IPS-18a (cell line): ENCODE measurements at regions not wholly inside any gene's neighbourhood (a gene's known extent, or its start where the extent isn't known, plus 50 kb on each side); places are given as distances from the start of the nearest gene placed in this dataset.
"Not testable (repeated sequence)": the region's sequence is repeated elsewhere in the genome, so short reads cannot be mapped to it uniquely, and the experiment has no call there.

Source experiments
- H3K27ac ChIP-seq: one replicate; pipeline ENCODE4 v1.5.1; 2013; ENCODE audit warnings: low read length
- H3K27me3 ChIP-seq: one replicate; pipeline ENCODE4 v1.6.1; 2013; ENCODE audit warnings: mild to moderate bottlenecking, low read length; ENCODE audit not compliant: control insufficient read depth, insufficient read depth
- H3K36me3 ChIP-seq: one replicate; pipeline ENCODE4 v1.6.1; 2013; ENCODE audit warnings: low read depth, low read length; ENCODE audit not compliant: control insufficient read depth
- H3K4me1 ChIP-seq: one replicate; pipeline ENCODE4 v1.6.1; 2013; ENCODE audit warnings: low read depth, low read length; ENCODE audit not compliant: control insufficient read depth
- H3K4me3 ChIP-seq: one replicate; pipeline ENCODE4 v1.5.1; 2013; ENCODE audit warnings: low read length
- H3K9ac ChIP-seq: one replicate; pipeline ENCODE4 v1.6.1; 2013; ENCODE audit warnings: mild to moderate bottlenecking, low read length, moderate library complexity
- H3K9me3 ChIP-seq: one replicate; pipeline ENCODE4 v1.6.1; 2013; ENCODE audit warnings: low read depth, low read length; ENCODE audit not compliant: control insufficient read depth

DNA sequence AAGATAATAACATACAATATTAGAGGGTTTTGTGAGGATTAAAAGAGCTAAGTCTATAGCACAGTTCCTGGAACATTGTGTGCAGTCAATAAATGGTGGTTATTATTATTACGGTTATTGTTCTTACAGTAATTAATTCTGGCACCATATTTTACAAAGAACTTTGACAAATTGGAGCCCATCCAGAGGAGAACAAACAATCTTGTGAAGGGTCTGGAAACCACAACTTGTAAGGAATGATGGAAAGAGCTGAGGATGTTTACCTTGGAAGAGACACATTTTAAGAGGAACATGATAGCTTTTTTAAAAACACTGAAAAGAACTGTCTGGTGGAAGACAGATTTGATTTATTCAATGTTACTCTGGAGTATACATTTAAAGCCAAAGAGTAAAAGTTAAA lies 150.5 kb upstream of the KRR1 start:
- Histone ChIP-seq H3K9me3 (no peaks in the 10 kb centered on the region), H3K36me3 (no peaks in the 10 kb centered on the region), H3K4me3 (no peak overlapping the region), H3K27me3 (no peaks in the 10 kb centered on the region), H3K9ac (no peak overlapping the region), H3K27ac (no peak overlapping the region), H3K4me1 (peaks cover 8% of the 10 kb centered on the region)

DNA sequence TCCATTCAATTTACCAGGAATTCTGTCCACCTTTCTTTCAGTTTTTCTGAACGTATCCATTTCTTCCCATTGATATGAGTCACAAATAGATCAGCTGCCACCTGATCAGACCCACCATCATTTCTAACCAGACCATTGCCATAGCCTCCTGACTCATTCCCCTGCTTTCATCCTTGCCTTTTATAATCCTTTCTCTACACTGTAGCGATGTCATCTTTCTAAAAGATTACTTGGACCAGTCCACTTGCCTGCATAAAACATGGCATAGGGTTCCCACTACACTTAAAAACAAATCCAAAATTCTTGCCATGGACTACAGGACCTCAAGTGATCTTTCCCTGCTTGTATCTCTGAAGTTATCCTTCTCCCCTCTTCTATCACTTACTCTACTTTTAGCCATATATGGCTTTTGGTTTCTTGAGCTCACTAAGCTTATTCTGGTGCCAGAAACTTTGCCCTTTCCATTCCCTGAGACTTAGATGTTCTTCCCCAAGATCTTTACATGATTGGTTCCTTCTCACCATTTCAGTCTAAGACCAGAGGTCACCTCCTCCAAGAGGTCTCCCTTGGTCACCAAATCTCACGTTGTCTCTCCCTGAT lies 149.5 kb upstream of the KRR1 start:
- Histone ChIP-seq H3K9me3 (no peaks in the 10 kb centered on the region), H3K36me3 (no peaks in the 10 kb centered on the region), H3K4me1 (no peaks in the 10 kb centered on the region), H3K27me3 (no peaks in the 10 kb centered on the region), H3K27ac (no peak overlapping the region), H3K9ac (no peak overlapping the region), H3K4me3 (no peak overlapping the region)

DNA sequence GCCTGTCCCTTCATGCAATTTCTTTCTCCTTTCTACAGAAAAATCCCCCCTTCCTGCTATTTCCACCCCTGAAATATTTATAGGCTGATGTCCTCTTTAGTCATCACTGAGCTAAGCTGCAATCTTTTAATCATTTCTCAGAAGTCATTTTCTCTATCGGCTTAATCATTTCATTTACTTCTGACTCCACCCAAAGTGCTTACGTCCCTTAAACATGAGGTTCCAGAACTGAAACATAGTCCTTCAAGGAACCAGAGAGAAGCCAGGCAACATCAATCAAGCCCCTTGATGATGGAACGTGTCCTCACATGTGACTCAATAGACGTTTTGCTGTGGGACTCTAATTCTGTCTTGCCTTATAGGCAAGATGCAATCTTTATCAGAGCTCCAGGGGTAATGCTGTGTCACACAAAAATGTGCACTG lies 148.7 kb upstream of the KRR1 start:
- H3K27ac ChIP-seq: no peak overlapping the region
- H3K9ac ChIP-seq: no peak overlapping the region
- no peak overlapping the region for H3K4me3 ChIP-seq
- no peaks in the 10 kb centered on the region for H3K27me3 ChIP-seq
- no peaks in the 10 kb centered on the region for H3K36me3 ChIP-seq
- no peaks in the 10 kb centered on the region for H3K9me3 ChIP-seq
- H3K4me1 ChIP-seq: no peaks in the 10 kb centered on the region

DNA sequence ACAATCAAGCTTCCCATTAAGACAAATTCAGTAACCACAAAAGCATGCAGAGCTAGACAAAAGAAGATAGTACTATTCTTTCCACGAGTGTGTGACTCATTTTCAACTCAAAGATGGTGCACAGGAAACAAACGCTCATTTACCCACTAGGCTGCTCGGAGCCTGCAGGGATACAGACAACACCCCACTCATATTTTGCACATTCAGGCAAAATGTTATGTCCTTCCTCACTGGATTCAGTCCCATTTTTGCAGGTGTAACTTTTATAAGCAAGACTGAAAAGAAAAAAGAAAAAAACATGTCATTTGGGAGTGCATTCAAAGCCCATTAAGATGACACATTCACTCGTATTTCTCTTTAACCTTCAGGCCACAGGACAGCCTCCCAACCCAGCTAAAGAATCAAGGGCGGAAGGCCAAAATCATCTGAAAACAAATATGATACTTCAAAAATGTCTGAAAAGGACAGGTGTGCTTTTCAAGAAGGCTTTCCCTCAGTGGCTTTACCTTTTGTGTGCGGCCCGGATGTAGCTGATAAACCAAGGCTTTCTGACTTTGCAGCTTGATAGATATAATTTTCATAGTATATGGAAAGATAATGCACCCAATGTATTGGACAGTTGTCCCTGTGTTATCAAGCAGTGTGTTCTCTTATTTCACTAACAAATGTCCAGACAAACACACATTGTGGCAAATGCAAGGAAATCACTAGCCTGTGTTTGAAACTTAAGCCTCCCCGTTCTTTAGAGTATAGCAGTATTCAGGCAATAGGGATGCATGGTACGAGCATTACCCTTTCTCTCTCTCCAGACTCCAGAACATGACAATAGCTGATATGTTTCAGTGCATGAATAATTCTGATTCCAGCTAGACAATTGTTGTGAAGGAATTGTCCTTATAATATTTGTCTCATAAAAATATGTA lies 147.8 kb upstream of the KRR1 start:
- Histone ChIP-seq H3K27ac (no peak overlapping the region), H3K9ac (no peak overlapping the region), H3K9me3 (no peaks in the 10 kb centered on the region), H3K36me3 (no peaks in the 10 kb centered on the region), H3K4me3 (no peak overlapping the region), H3K4me1 (no peaks in the 10 kb centered on the region), H3K27me3 (no peaks in the 10 kb centered on the region)

DNA sequence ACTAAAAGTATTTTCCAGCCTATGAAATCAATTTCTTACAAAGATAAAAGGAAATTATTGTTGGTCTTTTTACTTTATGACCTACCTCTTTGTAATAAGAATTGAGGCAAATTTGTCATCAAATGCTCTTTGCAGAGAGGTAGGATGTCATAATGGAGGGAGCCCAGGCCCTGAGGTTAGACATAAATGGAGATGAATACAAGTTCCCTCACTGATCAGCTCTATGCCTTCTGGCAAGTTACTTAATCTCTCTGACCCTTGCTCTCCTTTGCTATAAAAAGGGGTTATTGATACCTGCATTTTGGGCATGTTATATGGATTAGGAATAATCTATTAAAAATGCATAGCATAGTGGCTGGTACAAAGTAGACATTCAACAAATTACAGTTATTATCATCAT lies 146.9 kb upstream of the KRR1 start:
- H3K9ac ChIP-seq: no peak overlapping the region
- no peak overlapping the region for H3K27ac ChIP-seq
- no peaks in the 10 kb centered on the region for H3K27me3 ChIP-seq
- H3K36me3 ChIP-seq: no peaks in the 10 kb centered on the region
- no peak overlapping the region for H3K4me3 ChIP-seq
- H3K4me1 ChIP-seq: no peaks in the 10 kb centered on the region
- no peaks in the 10 kb centered on the region for H3K9me3 ChIP-seq

DNA sequence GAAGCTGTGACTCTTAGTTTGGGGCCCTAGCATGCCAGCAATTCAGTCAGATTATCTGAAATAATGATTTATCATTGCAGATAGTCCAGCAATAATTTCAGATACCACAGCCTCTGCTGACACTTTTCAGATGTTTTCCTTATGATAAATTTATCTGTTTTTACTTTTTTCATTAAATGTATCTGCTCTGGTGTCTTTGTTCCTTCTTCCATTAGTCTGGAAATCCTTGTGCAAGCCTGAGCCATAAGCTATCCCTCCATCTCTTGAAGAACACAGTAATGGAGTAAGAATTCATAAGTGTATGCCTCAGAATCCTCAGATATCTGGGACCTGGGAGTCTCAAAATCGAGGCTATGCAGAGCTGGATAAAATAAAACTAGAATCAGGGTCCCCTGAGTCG lies 146.4 kb upstream of the KRR1 start:
- Histone ChIP-seq H3K27ac (no peak overlapping the region), H3K9ac (no peak overlapping the region), H3K9me3 (no peaks in the 10 kb centered on the region), H3K4me1 (no peaks in the 10 kb centered on the region), H3K36me3 (no peaks in the 10 kb centered on the region), H3K4me3 (no peak overlapping the region), H3K27me3 (no peaks in the 10 kb centered on the region)

DNA sequence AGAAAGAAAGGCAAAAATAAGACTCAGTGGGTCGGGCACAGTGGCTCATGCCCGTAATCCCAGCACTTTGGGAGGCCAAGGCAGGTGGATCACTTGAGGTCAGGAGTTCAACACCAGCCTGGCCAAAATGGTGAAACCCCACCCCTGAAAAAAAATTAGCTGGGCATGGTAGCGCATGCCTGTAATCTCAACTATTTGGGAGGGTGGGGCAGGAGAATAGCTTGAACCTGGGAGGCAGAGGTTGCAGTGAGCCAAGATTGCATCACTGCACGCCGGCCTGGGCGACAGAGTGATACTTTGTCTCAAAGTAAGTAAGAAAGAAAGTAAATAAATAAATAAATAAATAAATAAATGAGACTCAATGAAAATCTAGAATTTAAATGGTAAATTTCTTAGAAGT lies 145.9 kb upstream of the KRR1 start:
- H3K9me3 ChIP-seq, H3K9ac ChIP-seq, H3K4me3 ChIP-seq, H3K4me1 ChIP-seq, H3K27me3 ChIP-seq, H3K27ac ChIP-seq, H3K36me3 ChIP-seq: not testable (repeated sequence)

DNA sequence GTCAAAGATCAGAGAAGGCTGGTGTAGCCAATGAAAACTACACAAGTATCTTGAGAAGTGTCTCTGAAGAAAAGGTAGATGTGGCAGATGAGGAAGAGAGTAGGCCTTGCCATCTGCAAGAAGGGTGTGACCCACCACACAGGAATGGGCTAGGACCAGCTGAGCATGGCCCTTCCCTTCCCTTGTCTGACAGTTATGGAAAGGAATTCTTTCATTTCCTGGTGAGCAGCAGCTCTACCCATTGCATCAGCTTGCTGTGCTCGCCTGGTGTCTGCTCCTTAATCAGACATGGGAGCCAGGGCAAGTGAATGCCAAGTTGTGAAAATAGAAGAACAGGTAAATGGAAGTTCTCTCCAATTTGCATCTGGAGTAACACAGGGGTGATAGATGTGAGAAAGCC lies 145.2 kb upstream of the KRR1 start:
- Histone ChIP-seq H3K9ac (no peak overlapping the region), H3K4me3 (no peak overlapping the region), H3K4me1 (no peaks in the 10 kb centered on the region), H3K27me3 (no peaks in the 10 kb centered on the region), H3K36me3 (no peaks in the 10 kb centered on the region), H3K9me3 (no peaks in the 10 kb centered on the region), H3K27ac (no peak overlapping the region)

DNA sequence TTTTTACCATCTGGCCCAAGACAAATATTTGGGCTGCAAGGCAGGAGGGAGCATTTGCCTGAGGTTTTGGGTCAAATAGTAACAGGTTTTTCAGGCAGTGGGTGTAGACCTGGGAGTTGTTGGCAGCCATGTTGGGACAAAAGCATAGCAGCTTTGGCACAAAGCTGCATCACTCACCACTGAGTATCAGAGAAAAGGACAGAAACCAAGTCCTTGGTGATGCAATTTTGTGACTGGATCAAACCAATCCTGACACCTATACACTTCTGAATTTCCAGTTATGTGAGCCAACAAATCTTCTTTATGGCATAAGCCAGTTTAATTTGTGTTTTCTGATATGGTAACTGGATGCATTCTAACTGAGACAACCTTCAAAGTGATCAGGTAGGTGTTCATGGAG lies 144.8 kb upstream of the KRR1 start:
- no peak overlapping the region for H3K27ac ChIP-seq

DNA sequence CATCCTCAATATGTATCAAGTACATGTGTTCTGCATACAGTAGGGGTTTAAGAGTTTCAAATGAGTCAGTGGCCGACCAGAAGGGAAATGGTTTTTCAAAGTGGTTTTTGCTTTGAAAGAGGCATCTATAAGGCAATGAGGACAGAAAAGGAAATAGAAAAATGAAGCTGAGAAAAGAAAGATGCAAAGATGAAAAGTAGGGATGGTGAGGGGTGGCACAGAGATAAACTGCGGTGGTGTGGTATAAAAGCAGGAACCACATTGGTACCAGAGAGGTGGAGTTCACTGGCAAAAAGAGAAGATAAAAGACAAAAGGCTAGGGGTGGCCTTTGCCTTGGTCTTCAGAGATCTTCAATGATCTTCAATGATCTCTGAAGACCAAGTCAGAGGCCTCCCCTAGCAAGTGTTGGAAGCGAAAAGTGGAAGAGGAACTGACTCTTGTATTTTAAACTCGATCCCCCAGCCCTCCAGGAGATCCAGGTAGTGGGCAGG lies 144.0 kb upstream of the KRR1 start:
- no peak overlapping the region for H3K9ac ChIP-seq
- H3K36me3 ChIP-seq: no peaks in the 10 kb centered on the region
- H3K4me3 ChIP-seq: no peak overlapping the region
- no peaks in the 10 kb centered on the region for H3K4me1 ChIP-seq
- no peaks in the 10 kb centered on the region for H3K27me3 ChIP-seq
- H3K9me3 ChIP-seq: no peaks in the 10 kb centered on the region
- no peak overlapping the region for H3K27ac ChIP-seq

More for the DNA sequence above, 144.8 kb upstream of the KRR1 start:
- Histone ChIP-seq H3K9ac (no peak overlapping the region), H3K27me3 (no peaks in the 10 kb centered on the region), H3K36me3 (no peaks in the 10 kb centered on the region), H3K4me3 (no peak overlapping the region), H3K9me3 (no peaks in the 10 kb centered on the region), H3K4me1 (no peaks in the 10 kb centered on the region)

DNA sequence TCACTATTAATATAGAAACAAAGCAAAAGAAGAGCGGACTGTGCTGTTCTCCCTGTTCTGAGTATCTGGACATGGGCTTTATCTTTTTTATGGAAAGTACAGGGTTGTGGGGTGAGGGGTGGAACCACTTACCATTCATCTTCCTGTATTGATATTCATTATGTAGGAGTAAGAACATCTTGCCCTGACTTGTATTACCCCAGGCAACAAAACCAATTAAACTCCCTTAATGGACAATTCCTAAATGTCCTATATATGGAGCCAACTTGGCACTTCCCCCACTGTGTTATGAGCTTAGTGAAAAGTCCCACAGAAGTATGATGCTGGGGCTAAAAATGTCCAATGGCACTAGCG lies 139.9 kb upstream of the KRR1 start:
- no peaks in the 10 kb centered on the region for H3K4me1 ChIP-seq
- H3K27ac ChIP-seq: no peak overlapping the region
- no peak overlapping the region for H3K4me3 ChIP-seq
- H3K9me3 ChIP-seq: no peaks in the 10 kb centered on the region
- H3K27me3 ChIP-seq: no peaks in the 10 kb centered on the region
- H3K36me3 ChIP-seq: no peaks in the 10 kb centered on the region
- H3K9ac ChIP-seq: no peak overlapping the region
